HG02938 (cell line): ENCODE measurements at regions not wholly inside any gene's neighbourhood (a gene's known extent, or its start where the extent isn't known, plus 50 kb on each side); places are given as distances from the start of the nearest gene placed in this dataset.
A peak's percentile ranks its signal among the peaks of the same experiment; 100 is the strongest.
"Not testable (repeated sequence)": the region's sequence is repeated elsewhere in the genome, so short reads cannot be mapped to it uniquely, and the experiment has no call there.

Experiments used
- ATAC-seq: cut with Tn5 transposase; IDR thresholded peaks from one replicate; pipeline ENCODE4 v1.9.1; 2021; ENCODE audit warnings: mild to moderate bottlenecking, moderate library complexity; ENCODE audit not compliant: unreplicated experiment

DNA sequence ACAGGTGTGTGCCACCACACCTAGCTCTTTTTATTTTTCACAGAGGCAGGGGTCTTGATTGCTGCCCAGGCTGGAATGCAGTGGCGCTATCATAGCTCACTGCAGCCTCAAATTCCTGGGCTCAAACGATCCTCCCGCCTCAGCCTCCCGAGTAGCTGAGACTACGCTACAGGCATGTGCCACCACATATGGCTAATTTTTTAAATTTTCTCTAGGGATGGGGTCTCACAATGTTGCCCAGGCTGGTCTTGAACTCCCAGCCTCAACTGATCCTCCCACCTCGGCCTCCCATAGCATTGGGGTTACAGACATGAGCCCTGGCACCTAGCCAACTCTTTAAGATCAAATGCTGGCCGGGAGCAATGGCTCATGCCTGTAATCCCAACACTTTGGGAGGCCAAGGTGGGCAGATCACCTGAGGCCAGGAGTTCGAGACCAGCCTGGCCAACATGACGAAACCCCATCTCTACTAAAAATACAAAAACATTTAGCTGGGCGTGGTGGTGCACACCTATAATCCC is 50.6 kb upstream of the MYL10 start:
- not testable (repeated sequence) for ATAC-seq

- no peak for ATAC-seq
Observed at GRCh38 chr7:101680406-101681145, 51.5 kb upstream of the MYL10 start.

GRCh38 chr7:101681170-101682007 is 52.3 kb upstream of the MYL10 start:
- ATAC-seq = no peak

DNA sequence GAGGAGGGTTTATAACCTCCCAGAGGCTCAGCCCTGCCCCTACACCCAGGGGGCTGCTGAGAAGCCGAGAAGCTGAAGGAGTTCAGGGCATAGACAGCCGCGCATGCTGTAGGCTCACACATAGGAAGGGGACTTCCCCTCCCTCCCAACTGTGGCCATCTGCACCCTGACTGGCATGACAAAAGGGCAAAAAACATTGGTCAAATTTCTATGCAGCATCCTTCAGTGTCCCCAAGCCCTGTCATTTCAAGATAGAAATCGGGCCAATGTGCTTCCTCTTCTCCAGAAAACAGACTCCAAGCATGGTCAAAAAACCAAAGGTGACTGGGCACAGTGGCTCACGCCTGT is 55.9 kb upstream of the MYL10 start:
- ATAC-seq = no peak

DNA sequence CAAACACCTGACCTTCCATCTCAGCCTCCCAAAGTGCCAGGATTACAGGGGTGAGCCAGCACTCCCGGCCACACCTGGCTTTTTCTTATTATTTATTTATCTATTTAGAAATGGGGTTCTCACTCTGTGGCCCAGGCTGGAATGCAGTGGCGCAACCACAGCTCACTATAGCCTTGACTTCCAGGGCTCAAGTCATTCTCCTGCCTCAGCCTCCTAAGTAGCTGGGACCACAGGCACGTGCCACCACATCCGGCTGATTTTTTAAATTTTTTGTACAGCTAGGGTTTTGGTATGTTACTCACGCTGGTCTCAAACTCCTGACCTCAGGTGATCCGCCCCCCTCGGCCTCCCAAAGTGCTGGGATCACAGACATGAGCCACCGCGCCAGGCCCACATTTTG is 56.9 kb upstream of the MYL10 start:
- no peak for ATAC-seq

- no peak for ATAC-seq
Observed at GRCh38 chr7:101687081-101687480, 58.0 kb upstream of the MYL10 start.

DNA sequence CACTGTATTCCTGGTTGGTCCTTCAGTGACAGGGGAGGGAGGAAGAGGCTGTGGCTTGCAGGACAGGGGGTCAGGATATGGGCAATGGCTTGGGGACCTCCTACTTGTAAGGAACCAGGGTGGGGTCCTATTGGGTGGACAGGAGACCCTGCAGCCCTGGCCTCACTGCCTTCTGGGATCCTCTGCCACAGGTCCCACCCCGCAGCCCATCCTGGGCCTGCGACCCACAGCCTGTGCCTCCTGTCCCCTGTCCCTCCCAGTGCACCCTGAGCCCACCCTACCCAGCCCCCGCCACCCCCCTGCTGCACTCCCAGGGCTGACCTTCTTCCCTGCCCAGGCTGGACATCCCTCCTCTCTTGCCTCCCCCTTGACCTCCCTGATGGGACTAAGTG is 58.7 kb upstream of the MYL10 start:
- ATAC-seq = no peak

- peak; percentile 54 for ATAC-seq
Observed at GRCh38 chr7:101688183-101688831, 59.2 kb upstream of the MYL10 start.

DNA sequence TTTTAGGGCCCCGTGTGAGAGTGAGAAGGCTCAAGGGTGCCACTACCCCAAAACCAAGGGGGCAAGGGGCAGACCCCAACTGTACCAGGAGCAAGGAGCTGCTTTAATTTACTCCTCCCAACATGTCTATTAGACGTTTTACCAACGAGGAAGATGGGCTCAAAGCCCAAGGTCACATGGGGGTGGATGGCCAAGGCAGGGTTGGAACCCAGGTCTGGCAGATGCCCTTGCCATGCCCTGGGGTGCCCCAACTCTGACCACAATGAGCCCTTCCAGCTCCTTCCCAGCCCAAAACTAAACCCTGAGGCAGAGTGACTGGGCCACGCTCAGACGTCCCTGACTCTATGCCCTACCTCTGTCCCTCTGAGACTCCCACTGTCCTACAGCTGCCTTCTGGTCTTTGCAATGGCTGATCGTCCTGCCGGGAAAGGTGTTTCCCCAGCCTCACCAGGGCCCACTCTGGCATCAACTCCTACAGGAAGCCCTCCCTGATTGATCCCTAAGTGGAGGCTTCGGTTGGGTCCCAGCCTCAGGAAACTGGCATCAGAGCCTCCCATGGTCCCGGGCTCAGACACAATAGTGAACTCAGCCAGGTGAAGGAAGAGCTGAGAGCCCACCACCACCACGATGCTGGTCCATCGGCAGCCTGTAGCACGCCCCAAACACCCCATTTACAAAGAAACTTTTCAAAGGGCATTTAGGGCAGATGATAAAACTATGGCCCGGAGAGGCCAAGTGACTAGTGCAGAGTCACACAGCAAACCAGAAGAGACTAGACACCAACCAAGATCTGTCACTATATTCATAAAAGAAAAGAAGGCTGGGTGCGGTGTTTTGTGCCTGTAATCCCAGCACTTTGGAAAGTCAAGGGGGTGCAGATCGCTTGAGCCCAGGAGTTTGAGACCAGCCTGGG is 60.2 kb upstream of the MYL10 start:
- no peak for ATAC-seq

DNA sequence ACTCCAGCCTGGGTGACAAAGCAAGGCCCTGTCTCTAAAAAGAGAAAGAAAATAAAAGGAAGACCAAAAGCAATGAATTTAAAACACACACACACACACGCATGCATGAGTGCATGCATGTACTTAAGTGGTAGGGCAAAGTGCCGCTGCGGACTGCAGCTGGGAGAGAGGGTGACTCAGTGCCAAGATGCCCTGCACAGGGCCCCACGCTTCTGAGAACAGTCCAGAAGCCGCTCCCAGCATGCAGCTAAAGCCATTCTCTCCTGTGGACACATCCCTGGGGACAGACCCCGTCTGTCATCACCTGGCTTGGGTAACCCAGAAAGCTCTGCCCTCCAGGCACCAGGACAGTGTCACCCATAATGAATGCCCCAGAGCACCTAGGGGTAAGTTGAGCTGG is 61.0 kb upstream of the MYL10 start:
- no peak for ATAC-seq

DNA sequence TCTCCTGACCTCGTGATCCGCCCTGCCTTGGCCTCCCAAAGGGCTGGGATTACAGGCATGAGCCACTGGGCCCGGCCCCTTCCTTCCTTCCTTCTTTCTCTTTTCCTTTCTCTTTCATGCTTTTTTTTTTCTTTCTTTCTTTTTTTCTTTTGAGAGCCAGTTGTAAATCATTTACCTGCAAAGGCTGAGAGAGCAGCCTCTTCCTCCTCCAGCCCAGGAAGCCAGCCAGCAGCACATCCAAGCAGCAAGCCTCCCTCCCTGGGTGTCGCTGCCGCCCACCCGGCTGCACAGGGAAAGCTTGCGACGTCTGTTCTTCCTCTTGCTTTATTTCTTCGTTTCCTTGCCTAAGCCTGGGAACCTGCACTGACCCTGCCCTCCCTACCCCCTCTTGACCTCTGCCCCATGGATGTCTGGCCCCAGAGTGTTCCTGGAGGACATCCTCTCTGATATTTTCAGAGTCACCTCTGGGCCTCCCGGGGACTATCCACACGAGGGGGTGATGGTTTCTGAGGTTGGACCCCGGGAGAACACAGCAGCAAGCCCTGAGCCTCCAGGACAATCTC is 62.8 kb upstream of the MYL10 start:
- ATAC-seq = no peak

GRCh38 chr7:101693498-101694091 is 64.5 kb upstream of the MYL10 start:
- ATAC-seq = no peak

GRCh38 chr7:101698964-101699363 is 69.9 kb upstream of the MYL10 start:
- no peak for ATAC-seq

DNA sequence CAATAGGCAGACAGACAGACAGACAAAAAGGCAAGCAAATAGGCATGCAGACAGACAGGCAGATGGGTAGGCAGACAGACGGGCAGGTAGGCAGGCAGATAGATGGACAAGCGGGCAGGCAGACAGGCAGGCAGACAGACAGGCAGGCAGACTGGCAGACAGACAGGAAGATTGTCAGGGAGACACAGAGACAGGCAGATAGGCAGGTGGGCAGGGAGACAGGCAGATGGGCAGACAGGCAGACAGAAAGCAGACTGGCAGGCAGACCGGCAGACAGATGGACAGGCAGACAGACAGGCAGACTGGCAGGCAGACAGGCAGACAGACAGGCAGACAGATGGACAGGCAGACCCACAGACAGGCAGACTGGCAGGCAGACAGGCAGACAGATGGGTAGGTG is 70.3 kb upstream of the MYL10 start:
- no peak for ATAC-seq

DNA sequence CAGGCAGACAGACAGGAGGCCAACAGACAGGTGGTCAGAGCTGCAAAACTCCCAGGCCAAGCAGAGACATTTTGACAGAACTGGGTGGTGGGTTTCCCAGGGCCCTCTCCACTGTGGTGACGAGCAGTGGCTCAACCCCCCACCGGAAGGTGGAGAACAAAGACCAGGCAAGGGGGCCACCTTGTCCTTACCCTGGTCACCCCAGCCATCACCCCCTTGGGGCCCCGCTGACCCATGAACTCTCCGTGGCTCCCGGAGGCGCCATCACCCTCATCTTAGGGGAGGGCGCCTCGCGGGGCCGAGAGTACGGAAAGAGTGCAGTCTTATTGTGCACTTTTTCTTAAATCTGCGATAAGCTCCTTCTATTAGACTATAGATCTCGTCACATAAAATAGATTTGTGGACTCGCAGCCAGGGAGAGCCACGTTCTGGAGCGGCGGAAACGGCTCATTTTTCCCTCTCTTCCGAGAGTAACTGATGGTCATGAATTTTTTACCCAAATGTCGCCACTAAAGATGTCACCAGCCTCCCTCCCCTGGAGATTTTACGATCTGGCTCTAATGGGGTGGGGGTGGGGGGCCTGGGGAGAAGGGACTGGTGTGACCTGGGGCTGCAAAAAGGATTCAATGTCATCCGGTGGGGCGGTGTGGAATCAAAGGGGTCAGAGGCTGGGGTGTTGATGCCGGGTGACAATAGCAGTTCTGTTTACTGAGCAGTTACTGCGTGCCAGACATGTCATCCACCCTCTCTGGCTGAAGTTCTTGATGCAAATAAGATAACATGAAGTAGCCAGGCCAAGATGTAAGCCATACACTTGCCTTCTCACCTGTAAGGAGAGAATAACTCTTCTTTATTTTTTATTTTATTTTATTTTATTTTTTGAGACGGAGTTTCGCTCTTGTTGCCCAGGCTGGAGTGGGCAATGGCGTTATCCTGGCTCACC is 71.1 kb upstream of the MYL10 start:
- ATAC-seq = no peak

DNA sequence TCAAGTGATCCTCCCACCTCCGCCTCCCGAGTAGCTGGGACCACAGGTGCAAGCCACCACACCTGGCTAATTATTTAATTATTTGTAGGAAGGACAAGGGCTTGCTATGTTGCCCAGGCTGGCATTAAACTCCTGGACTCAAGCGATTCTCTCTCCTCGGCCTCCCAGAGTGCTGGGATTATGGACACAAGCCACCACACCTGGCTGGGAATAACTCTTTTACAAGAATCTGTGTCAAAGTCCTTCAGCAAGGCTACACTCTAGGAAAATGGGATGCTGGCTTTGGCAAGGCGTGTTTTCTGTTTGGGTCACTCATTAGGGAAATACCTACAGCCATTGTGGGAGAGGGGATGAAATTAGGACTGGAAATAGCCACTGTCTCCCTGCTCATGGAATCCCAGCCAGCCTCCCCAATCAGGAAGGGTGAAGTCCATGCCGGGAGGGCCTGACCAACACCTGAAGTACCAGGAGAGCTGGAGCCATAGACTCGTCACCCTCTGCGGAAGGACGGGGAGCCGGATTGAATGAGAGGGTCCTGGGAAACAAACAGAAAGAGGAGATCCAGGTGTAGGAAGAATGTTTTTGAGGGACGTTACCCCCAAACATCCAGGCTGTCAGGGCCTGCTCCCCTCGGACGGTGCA is 72.2 kb upstream of the MYL10 start:
- ATAC-seq = no peak

GRCh38 chr7:101702362-101702850 is 73.3 kb upstream of the MYL10 start:
- ATAC-seq = no peak

GRCh38 chr7:101705331-101705730 is 76.2 kb upstream of the MYL10 start:
- no peak for ATAC-seq
